ENCODE measurements at regions not wholly inside any gene's neighbourhood (a gene's known extent, or its start where the extent isn't known, plus 50 kb on each side); places are given as distances from the start of the nearest gene placed in this dataset.

DNA sequence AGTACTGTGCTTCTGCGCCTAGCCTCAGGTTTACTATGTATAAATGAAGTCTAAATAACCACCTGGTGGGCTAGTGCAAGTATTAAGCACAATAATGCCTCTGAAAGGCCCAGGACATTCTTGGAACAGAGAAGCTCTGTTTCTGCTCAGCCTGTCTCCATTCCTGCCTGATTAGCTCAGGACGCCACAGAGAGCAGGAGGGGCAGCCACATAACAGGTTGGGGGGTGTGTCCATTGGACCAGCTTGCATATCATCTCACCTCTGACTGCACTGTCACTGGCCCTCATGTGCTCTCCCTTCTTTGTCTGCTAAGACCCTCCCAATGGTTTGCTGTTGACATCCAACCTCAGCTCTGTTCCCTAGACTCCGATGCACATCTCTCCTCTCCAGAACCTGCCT lies 52.8 kb upstream of the IKZF1 start:
- H3K27ac Mint-ChIP-seq, result no peak overlapping the region
- TF ChIP-seq, protein P1, sequence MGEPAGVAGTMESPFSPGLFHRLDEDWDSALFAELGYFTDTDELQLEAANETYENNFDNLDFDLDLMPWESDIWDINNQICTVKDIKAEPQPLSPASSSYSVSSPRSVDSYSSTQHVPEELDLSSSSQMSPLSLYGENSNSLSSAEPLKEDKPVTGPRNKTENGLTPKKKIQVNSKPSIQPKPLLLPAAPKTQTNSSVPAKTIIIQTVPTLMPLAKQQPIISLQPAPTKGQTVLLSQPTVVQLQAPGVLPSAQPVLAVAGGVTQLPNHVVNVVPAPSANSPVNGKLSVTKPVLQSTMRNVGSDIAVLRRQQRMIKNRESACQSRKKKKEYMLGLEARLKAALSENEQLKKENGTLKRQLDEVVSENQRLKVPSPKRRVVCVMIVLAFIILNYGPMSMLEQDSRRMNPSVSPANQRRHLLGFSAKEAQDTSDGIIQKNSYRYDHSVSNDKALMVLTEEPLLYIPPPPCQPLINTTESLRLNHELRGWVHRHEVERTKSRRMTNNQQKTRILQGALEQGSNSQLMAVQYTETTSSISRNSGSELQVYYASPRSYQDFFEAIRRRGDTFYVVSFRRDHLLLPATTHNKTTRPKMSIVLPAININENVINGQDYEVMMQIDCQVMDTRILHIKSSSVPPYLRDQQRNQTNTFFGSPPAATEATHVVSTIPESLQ (CRISPR knock-in tag; IDR thresholded peaks at IDR 0.05), result no peak
- TF ChIP-seq JAZF1 (CRISPR knock-in tag; IDR thresholded peaks at IDR 0.05) (no peak), MYBL2 (CRISPR knock-in tag; IDR thresholded peaks at IDR 0.05) (no peak), RELA (CRISPR knock-in tag; IDR thresholded peaks at IDR 0.05; ENCODE audit: borderline replicate concordance) (no peak), PRRX2 (CRISPR knock-in tag; IDR thresholded peaks at IDR 0.05) (no peak), ATF1 (CRISPR knock-in tag; IDR thresholded peaks at IDR 0.05) (no peak)
- TF ChIP-seq, protein P2, sequence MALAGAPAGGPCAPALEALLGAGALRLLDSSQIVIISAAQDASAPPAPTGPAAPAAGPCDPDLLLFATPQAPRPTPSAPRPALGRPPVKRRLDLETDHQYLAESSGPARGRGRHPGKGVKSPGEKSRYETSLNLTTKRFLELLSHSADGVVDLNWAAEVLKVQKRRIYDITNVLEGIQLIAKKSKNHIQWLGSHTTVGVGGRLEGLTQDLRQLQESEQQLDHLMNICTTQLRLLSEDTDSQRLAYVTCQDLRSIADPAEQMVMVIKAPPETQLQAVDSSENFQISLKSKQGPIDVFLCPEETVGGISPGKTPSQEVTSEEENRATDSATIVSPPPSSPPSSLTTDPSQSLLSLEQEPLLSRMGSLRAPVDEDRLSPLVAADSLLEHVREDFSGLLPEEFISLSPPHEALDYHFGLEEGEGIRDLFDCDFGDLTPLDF (CRISPR knock-in tag; IDR thresholded peaks at IDR 0.05), result no peak
- TF ChIP-seq, protein P3, sequence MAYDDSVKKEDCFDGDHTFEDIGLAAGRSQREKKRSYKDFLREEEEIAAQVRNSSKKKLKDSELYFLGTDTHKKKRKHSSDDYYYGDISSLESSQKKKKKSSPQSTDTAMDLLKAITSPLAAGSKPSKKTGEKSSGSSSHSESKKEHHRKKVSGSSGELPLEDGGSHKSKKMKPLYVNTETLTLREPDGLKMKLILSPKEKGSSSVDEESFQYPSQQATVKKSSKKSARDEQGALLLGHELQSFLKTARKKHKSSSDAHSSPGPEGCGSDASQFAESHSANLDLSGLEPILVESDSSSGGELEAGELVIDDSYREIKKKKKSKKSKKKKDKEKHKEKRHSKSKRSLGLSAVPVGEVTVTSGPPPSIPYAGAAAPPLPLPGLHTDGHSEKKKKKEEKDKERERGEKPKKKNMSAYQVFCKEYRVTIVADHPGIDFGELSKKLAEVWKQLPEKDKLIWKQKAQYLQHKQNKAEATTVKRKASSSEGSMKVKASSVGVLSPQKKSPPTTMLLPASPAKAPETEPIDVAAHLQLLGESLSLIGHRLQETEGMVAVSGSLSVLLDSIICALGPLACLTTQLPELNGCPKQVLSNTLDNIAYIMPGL (CRISPR knock-in tag; IDR thresholded peaks at IDR 0.05), result no peak
- TF ChIP-seq, protein P4, sequence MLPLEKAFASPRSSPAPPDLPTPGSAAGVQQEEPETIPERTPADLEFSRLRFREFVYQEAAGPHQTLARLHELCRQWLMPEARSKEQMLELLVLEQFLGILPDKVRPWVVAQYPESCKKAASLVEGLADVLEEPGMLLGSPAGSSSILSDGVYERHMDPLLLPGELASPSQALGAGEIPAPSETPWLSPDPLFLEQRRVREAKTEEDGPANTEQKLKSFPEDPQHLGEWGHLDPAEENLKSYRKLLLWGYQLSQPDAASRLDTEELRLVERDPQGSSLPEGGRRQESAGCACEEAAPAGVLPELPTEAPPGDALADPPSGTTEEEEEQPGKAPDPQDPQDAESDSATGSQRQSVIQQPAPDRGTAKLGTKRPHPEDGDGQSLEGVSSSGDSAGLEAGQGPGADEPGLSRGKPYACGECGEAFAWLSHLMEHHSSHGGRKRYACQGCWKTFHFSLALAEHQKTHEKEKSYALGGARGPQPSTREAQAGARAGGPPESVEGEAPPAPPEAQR (CRISPR knock-in tag; IDR thresholded peaks at IDR 0.05), result no peak
- TF ChIP-seq, protein P5, sequence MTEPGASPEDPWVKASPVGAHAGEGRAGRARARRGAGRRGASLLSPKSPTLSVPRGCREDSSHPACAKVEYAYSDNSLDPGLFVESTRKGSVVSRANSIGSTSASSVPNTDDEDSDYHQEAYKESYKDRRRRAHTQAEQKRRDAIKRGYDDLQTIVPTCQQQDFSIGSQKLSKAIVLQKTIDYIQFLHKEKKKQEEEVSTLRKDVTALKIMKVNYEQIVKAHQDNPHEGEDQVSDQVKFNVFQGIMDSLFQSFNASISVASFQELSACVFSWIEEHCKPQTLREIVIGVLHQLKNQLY (CRISPR knock-in tag; IDR thresholded peaks at IDR 0.05), result no peak
- TF ChIP-seq, protein P6, sequence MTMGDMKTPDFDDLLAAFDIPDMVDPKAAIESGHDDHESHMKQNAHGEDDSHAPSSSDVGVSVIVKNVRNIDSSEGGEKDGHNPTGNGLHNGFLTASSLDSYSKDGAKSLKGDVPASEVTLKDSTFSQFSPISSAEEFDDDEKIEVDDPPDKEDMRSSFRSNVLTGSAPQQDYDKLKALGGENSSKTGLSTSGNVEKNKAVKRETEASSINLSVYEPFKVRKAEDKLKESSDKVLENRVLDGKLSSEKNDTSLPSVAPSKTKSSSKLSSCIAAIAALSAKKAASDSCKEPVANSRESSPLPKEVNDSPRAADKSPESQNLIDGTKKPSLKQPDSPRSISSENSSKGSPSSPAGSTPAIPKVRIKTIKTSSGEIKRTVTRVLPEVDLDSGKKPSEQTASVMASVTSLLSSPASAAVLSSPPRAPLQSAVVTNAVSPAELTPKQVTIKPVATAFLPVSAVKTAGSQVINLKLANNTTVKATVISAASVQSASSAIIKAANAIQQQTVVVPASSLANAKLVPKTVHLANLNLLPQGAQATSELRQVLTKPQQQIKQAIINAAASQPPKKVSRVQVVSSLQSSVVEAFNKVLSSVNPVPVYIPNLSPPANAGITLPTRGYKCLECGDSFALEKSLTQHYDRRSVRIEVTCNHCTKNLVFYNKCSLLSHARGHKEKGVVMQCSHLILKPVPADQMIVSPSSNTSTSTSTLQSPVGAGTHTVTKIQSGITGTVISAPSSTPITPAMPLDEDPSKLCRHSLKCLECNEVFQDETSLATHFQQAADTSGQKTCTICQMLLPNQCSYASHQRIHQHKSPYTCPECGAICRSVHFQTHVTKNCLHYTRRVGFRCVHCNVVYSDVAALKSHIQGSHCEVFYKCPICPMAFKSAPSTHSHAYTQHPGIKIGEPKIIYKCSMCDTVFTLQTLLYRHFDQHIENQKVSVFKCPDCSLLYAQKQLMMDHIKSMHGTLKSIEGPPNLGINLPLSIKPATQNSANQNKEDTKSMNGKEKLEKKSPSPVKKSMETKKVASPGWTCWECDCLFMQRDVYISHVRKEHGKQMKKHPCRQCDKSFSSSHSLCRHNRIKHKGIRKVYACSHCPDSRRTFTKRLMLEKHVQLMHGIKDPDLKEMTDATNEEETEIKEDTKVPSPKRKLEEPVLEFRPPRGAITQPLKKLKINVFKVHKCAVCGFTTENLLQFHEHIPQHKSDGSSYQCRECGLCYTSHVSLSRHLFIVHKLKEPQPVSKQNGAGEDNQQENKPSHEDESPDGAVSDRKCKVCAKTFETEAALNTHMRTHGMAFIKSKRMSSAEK (CRISPR knock-in tag; IDR thresholded peaks at IDR 0.05; ENCODE audit: borderline replicate concordance), result no peak
- H3K9me3 Mint-ChIP-seq, result peaks cover 17% of the 10 kb centered on the region
- POLR2A ChIA-PET, result no interaction called here
- H3K4me3 Mint-ChIP-seq, result no peak overlapping the region
- H3K27me3 Mint-ChIP-seq (ENCODE audit: low read depth), result no peaks in the 10 kb centered on the region
- DNase-seq (ENCODE audit: low spot score), result no peak
- H3K4me1 Mint-ChIP-seq, result no peaks in the 10 kb centered on the region
- CTCF ChIA-PET, result interaction anchor here (1.4 kb wide), 2 partner anchors 22 to 111 kb away, joined by 3 read pairs; no protein-coding TSS in a partner anchor
- ATAC-seq, result no peak
- peaks cover 5% of the 10 kb centered on the region for H3K36me3 Mint-ChIP-seq

DNA sequence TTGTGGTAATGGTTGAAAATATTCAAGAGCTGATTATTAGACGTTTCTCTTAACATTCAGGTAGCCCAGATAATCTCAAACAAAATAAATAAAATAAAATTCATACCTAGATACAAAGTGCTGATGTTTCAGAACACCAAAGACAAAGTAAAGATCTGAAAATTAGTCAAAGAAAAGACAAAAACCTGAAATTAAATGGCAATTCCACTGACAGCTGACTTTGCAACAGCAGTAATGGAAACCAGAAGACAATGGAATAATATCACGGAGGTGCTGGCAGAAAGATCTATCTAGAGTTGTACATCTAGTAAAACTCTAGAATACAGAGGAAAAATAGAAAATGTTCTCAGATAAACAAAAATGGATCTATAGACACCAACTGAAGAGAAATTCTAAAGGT lies 58.0 kb upstream of the IKZF1 start:
- no peak for ATAC-seq

More for the DNA sequence above, 58.0 kb upstream of the IKZF1 start:
- Mint-ChIP-seq H3K4me3 (no peak overlapping the region), H3K4me1 (no peaks in the 10 kb centered on the region), H3K36me3 (peaks cover 16% of the 10 kb centered on the region), H3K27me3 (ENCODE audit: low read depth) (no peaks in the 10 kb centered on the region), H3K27ac (no peak overlapping the region), H3K9me3 (peaks cover 31% of the 10 kb centered on the region)
- DNase-seq (ENCODE audit: low spot score), result no peak
- ChIA-PET POLR2A (no interaction called here), CTCF (no interaction called here)
- TF ChIP-seq ZNF138 (CRISPR knock-in tag; conservative IDR thresholded peaks at IDR 0.05), result no peak
- TF ChIP-seq NFYB (CRISPR knock-in tag; conservative IDR thresholded peaks at IDR 0.05; ENCODE audit: low read depth), result no peak
- peak; percentile 99 for TF ChIP-seq ZNF317 (CRISPR knock-in tag; IDR thresholded peaks at IDR 0.05; ENCODE audit: borderline replicate concordance, low read depth)
- TF ChIP-seq NR1H2 (CRISPR knock-in tag; IDR thresholded peaks at IDR 0.05), result no peak
- TF ChIP-seq, protein P7, sequence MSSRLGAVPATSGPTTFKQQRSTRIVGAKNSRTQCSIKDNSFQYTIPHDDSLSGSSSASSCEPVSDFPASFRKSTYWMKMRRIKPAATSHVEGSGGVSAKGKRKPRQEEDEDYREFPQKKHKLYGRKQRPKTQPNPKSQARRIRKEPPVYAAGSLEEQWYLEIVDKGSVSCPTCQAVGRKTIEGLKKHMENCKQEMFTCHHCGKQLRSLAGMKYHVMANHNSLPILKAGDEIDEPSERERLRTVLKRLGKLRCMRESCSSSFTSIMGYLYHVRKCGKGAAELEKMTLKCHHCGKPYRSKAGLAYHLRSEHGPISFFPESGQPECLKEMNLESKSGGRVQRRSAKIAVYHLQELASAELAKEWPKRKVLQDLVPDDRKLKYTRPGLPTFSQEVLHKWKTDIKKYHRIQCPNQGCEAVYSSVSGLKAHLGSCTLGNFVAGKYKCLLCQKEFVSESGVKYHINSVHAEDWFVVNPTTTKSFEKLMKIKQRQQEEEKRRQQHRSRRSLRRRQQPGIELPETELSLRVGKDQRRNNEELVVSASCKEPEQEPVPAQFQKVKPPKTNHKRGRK (CRISPR knock-in tag; IDR thresholded peaks at IDR 0.05; ENCODE audit: borderline replicate concordance), result no peak
- TF ChIP-seq, protein P8, sequence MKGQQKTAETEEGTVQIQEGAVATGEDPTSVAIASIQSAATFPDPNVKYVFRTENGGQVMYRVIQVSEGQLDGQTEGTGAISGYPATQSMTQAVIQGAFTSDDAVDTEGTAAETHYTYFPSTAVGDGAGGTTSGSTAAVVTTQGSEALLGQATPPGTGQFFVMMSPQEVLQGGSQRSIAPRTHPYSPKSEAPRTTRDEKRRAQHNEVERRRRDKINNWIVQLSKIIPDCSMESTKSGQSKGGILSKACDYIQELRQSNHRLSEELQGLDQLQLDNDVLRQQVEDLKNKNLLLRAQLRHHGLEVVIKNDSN (CRISPR knock-in tag; IDR thresholded peaks at IDR 0.05), result no peak
